Natural killer cell (primary cell): ENCODE measurements at regions not wholly inside any gene's neighbourhood (a gene's known extent, or its start where the extent isn't known, plus 50 kb on each side); places are given as distances from the start of the nearest gene placed in this dataset.
"Not testable (repeated sequence)": the region's sequence is repeated elsewhere in the genome, so short reads cannot be mapped to it uniquely, and the experiment has no call there.

Experiments used
- ATAC-seq, 3 donors: fragments of 150-1000 bp in 2 of 3; fragments of 200-7000 bp in 1 of 3; cut with Tn5 transposase; 1 replicate in 1 of 3; 2 replicates in 2 of 3; pipeline ENCODE4 v1.10.0; 2021; ENCODE audit warnings: mild to moderate bottlenecking in 2 of 3, moderate library complexity in 2 of 3
- DNase-seq, 2 donors: peaks; one replicate each; pipeline versions ENCODE4 v3.0.0 to v3.0.0-alpha.2; 2013 to 2021; ENCODE audit warnings: mixed read lengths in 1 of 2
- H3K27ac ChIP-seq: one replicate; pipeline ENCODE4 v1.5.1; 2013; ENCODE audit warnings: mild to moderate bottlenecking, low read length
- H3K27me3 ChIP-seq: one replicate; pipeline ENCODE4 v1.6.1; 2013; ENCODE audit warnings: low read length; ENCODE audit not compliant: control insufficient read depth, insufficient read depth
- H3K36me3 ChIP-seq: one replicate; pipeline ENCODE4 v1.6.1; 2013; ENCODE audit warnings: low read length; ENCODE audit not compliant: control insufficient read depth, insufficient read depth
- H3K4me1 ChIP-seq: one replicate; pipeline ENCODE4 v1.6.1; 2013; ENCODE audit warnings: low read length; ENCODE audit not compliant: control insufficient read depth, insufficient read depth
- H3K4me3 ChIP-seq: one replicate; pipeline ENCODE4 v1.5.1; 2013; ENCODE audit warnings: low read length
- H3K9me3 ChIP-seq: one replicate; pipeline ENCODE4 v1.6.1; 2013; ENCODE audit warnings: low read length; ENCODE audit not compliant: control insufficient read depth, insufficient read depth
- H3K27ac Mint-ChIP-seq, 2 donors: one replicate each; pipeline ENCODE4 v1.8.0; 2022; ENCODE audit warnings: mild to moderate bottlenecking in 2 of 2, mixed read lengths in 2 of 2, moderate library complexity in 1 of 2
- H3K27me3 Mint-ChIP-seq, 2 donors: one replicate each; pipeline ENCODE4 v1.8.0; 2022; ENCODE audit warnings: low read depth in 2 of 2, mixed read lengths in 2 of 2
- H3K36me3 Mint-ChIP-seq: one replicate; pipeline ENCODE4 v1.8.0; 2022; ENCODE audit warnings: mixed read lengths
- H3K4me1 Mint-ChIP-seq, 2 donors: one replicate each; pipeline ENCODE4 v1.8.0; 2022; ENCODE audit warnings: mixed read lengths in 2 of 2
- H3K4me3 Mint-ChIP-seq: one replicate; pipeline ENCODE4 v1.8.0; 2022; ENCODE audit warnings: mild to moderate bottlenecking, moderate library complexity, mixed read lengths
- H3K9me3 Mint-ChIP-seq, 2 donors: one replicate each; pipeline ENCODE4 v1.8.0; 2022; ENCODE audit warnings: mixed read lengths in 2 of 2
- CTCF ChIP-seq: fragments of 200-600 bp; IDR thresholded peaks from one replicate; pipeline ENCODE4 v1.8.0; 2022; ENCODE audit warnings: antibody characterized with exemption
- WGBS: methylation state at CpG from one replicate; pipeline ENCODE4 v1.1.7; 2013; ENCODE audit warnings: missing lambda C conversion rate; ENCODE audit not compliant: insufficient coverage; 5-methylcytosine and 5-hydroxymethylcytosine counted together
- intact Hi-C: fragments of 100-400 bp; cut with micrococcal nuclease; formaldehyde crosslinking; loops from one replicate; pipeline ENCODE4 v1.14.2; 2022

DNA sequence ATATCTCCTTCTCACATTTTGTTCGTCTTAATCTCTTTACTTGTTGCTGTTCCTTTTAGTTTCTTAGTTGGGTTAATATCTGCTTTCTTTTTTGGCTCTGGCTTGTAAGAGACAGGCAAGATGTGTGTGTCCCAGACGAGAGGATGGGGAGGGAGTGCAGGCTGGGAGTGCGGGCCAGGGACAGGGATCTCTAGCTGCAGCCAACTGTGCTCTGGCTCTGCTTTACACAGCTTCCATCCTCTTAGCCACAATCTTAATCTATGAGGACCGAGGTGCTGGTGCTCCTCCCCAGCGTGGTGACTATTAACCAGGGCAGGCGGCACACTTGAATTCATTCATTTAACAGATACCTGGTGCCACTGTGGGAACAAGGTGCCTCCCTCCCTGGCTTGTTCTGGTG, 70.9 kb upstream of the WASF3 start:
- Mint-ChIP-seq H3K27ac (no peak overlapping the region), H3K27me3 (peaks cover 0 to 12% of the 10 kb centered on the region in 2 donors), H3K36me3 (no peaks in the 10 kb centered on the region), H3K4me3 (no peak overlapping the region), H3K4me1 (peaks cover 0 to 6% of the 10 kb centered on the region in 2 donors), H3K9me3 (no peaks in the 10 kb centered on the region)
- H3K9me3 ChIP-seq = no peaks in the 10 kb centered on the region
- peaks cover 13% of the 10 kb centered on the region for H3K4me1 ChIP-seq
- ATAC-seq (no peak), DNase-seq (no peak)
- no peak overlapping the region for H3K4me3 ChIP-seq
- H3K36me3 ChIP-seq = no peaks in the 10 kb centered on the region
- WGBS = 86% methylated on average over 5 of the region's 6 CpGs
- H3K27ac ChIP-seq = no peak overlapping the region
- intact Hi-C loops = no loop called here
- no peaks in the 10 kb centered on the region for H3K27me3 ChIP-seq
- TF ChIP-seq CTCF = no peak

GRCh38 chr13:26487781-26488180, 69.7 kb upstream of the WASF3 start:
- ATAC-seq (no peak), DNase-seq (no peak)
- TF ChIP-seq CTCF = no peak
- intact Hi-C loops = no loop called here
- H3K36me3 Mint-ChIP-seq = no peaks in the 10 kb centered on the region
- H3K4me3 Mint-ChIP-seq = no peak overlapping the region
- peaks cover 0 to 2% of the 10 kb centered on the region in 2 donors for H3K4me1 Mint-ChIP-seq
- Histone ChIP-seq H3K4me3 (no peak overlapping the region), H3K27me3 (no peaks in the 10 kb centered on the region), H3K9me3 (no peaks in the 10 kb centered on the region), H3K27ac (no peak overlapping the region), H3K4me1 (peaks cover 10% of the 10 kb centered on the region), H3K36me3 (no peaks in the 10 kb centered on the region)
- WGBS = 93% methylated on average over 11 of the region's 11 CpGs
- H3K27me3 Mint-ChIP-seq = peaks cover 0 to 12% of the 10 kb centered on the region in 2 donors
- no peaks in the 10 kb centered on the region for H3K9me3 Mint-ChIP-seq
- no peak overlapping the region for H3K27ac Mint-ChIP-seq

- Histone ChIP-seq H3K9me3 (no peaks in the 10 kb centered on the region), H3K27ac (no peak overlapping the region), H3K4me3 (no peak overlapping the region), H3K36me3 (no peaks in the 10 kb centered on the region), H3K4me1 (peaks cover 4% of the 10 kb centered on the region), H3K27me3 (no peaks in the 10 kb centered on the region)
- H3K4me3 Mint-ChIP-seq = no peak overlapping the region
- H3K9me3 Mint-ChIP-seq = no peaks in the 10 kb centered on the region
- H3K27ac Mint-ChIP-seq = no peak overlapping the region
- H3K4me1 Mint-ChIP-seq = no peaks in the 10 kb centered on the region
- TF ChIP-seq CTCF = no peak
- H3K27me3 Mint-ChIP-seq = peaks cover 0 to 12% of the 10 kb centered on the region in 2 donors
- DNase-seq (no peak), ATAC-seq (no peak)
- no peaks in the 10 kb centered on the region for H3K36me3 Mint-ChIP-seq
- WGBS = 89% methylated on average over 18 of the region's 18 CpGs
- intact Hi-C loops = no loop called here
Measured at GRCh38 chr13:26488236-26489003, 69.1 kb upstream of the WASF3 start.

- H3K4me3 ChIP-seq = not testable (repeated sequence)
- WGBS = 91% methylated on average over 5 of the region's 5 CpGs
Measured at GRCh38 chr13:26492301-26492700, 65.2 kb upstream of the WASF3 start.

More at GRCh38 chr13:26492301-26492700, 65.2 kb upstream of the WASF3 start:
- H3K27me3 ChIP-seq, DNase-seq, H3K4me1 ChIP-seq, H3K36me3 Mint-ChIP-seq, H3K4me1 Mint-ChIP-seq, H3K36me3 ChIP-seq, H3K9me3 Mint-ChIP-seq, H3K4me3 Mint-ChIP-seq, intact Hi-C loops, H3K9me3 ChIP-seq, H3K27ac ChIP-seq, ATAC-seq, H3K27ac Mint-ChIP-seq: not testable (repeated sequence)
- H3K27me3 Mint-ChIP-seq = peaks cover 1 to 16% of the 10 kb centered on the region in 2 donors
